K562 (cell line): ENCODE measurements at regions not wholly inside any gene's neighbourhood (a gene's known extent, or its start where the extent isn't known, plus 50 kb on each side); places are given as distances from the start of the nearest gene placed in this dataset.

Experiments
- CTBP1 ChIP-seq: fragments of 450-650 bp; IDR thresholded peaks from 2 replicates; pipeline ENCODE4 v1.6.1; 2016; ENCODE audit warnings: borderline replicate concordance
- DLX4 ChIP-seq: fragments of 250-450 bp; sonication (Bioruptor Pico); IDR thresholded peaks from 2 replicates; pipeline ENCODE4 v1.6.1; 2021; ENCODE audit warnings: mild to moderate bottlenecking
- ELF1 ChIP-seq: fragments of 200-800 bp; sonication (Bioruptor generic); IDR thresholded peaks from 2 replicates; pipeline ENCODE4 v1.6.1; 2016; ENCODE audit warnings: missing genetic modification characterization, missing compliant biosample characterization
- ETV1 ChIP-seq: fragments of 450-650 bp; conservative IDR thresholded peaks from 2 replicates; pipeline ENCODE4 v1.6.1; 2016; ENCODE audit warnings: missing genetic modification characterization, control low read depth, low read depth, missing compliant biosample characterization
- ETV5 ChIP-seq: sonication (generic); formaldehyde crosslinking; IDR thresholded peaks from 2 replicates; pipeline ENCODE4 v1.4.0; 2020; ENCODE audit warnings: low read depth, mild to moderate bottlenecking, missing genetic modification reagents
- FOXA3 ChIP-seq, 2 experiments: fragments of 450-650 bp in 1 of 2; sonication (generic) in 1 of 2; formaldehyde crosslinking; IDR thresholded peaks in 1 of 2; conservative IDR thresholded peaks in 1 of 2; 2 replicates each; pipeline versions ENCODE4 v1.4.0 to v1.8.0; 2020 to 2022; ENCODE audit warnings: mild to moderate bottlenecking in 2 of 2, missing genetic modification reagents in 1 of 2
- KDM4B ChIP-seq, 2 experiments: fragments of 450-650 bp in 1 of 2; sonication (generic) in 1 of 2; IDR thresholded peaks; 2 replicates each; pipeline ENCODE4 v1.6.1; 2016 to 2017; ENCODE audit warnings: borderline replicate concordance in 2 of 2, antibody characterized with exemption in 1 of 2, low read depth in 1 of 2, mild to moderate bottlenecking in 1 of 2
- KLF6 ChIP-seq: fragments of 250-450 bp; sonication (Bioruptor Pico); IDR thresholded peaks from 2 replicates; pipeline ENCODE4 v1.4.0; 2020; ENCODE audit warnings: mild to moderate bottlenecking, moderate library complexity, borderline replicate concordance
- MAFK ChIP-seq: IDR thresholded peaks from 2 replicates; pipeline ENCODE4 v1.6.1; 2011; ENCODE audit warnings: low read length, improper control_type of control experiment
- NR1H2 ChIP-seq: sonication (generic); formaldehyde crosslinking; IDR thresholded peaks from 2 replicates; pipeline ENCODE4 v1.4.0; 2020; ENCODE audit warnings: mild to moderate bottlenecking, missing genetic modification reagents
- NR4A1 ChIP-seq, 2 experiments: fragments of 250-450 bp in 1 of 2; fragments of 450-650 bp in 1 of 2; sonication (Bioruptor Pico) in 1 of 2; IDR thresholded peaks; 2 replicates each; pipeline versions ENCODE4 v1.4.0 to v1.6.1; 2016 to 2020; ENCODE audit warnings: mild to moderate bottlenecking in 2 of 2, missing compliant biosample characterization in 1 of 2, missing genetic modification characterization in 1 of 2, moderate library complexity in 1 of 2
- SAP30 ChIP-seq: fragments of 200-600 bp; sonication (generic); IDR thresholded peaks from 2 replicates; pipeline ENCODE4 v1.6.1; 2012; ENCODE audit warnings: borderline replicate concordance, low read depth, mild to moderate bottlenecking, moderate library complexity, low read length, control low read depth, inconsistent platforms; ENCODE audit not compliant: insufficient read depth, poor library complexity, severe bottlenecking
- SMAD1 ChIP-seq: fragments of 150-350 bp; IDR thresholded peaks from 2 replicates; pipeline ENCODE4 v1.6.1; 2014; ENCODE audit warnings: low read length, low read depth; ENCODE audit not compliant: partially characterized antibody
- STAG1 ChIP-seq: sonication (generic); formaldehyde crosslinking; IDR thresholded peaks from 2 replicates; pipeline ENCODE4 v1.5.0; 2020; ENCODE audit warnings: missing genetic modification reagents, borderline replicate concordance
- THAP7 ChIP-seq: fragments of 250-450 bp; sonication (Bioruptor Pico); IDR thresholded peaks from 2 replicates; pipeline ENCODE4 v1.5.0; 2021
- ZNF133 ChIP-seq: fragments of 250-450 bp; sonication (Bioruptor Pico); IDR thresholded peaks from 2 replicates; pipeline ENCODE4 v1.4.0; 2020; ENCODE audit warnings: mild to moderate bottlenecking
- TF ChIP-seq, protein P1 (sequence below): fragments of 450-650 bp; IDR thresholded peaks from 2 replicates; pipeline ENCODE4 v1.7.1; 2018; ENCODE audit warnings: mild to moderate bottlenecking, low read depth; ENCODE audit not compliant: partially characterized antibody
- TF ChIP-seq, protein P2 (sequence below): fragments of 200-800 bp; sonication (Bioruptor generic); IDR thresholded peaks from 2 replicates; pipeline ENCODE4 v1.6.1; 2017; ENCODE audit warnings: missing genetic modification characterization, missing compliant biosample characterization
- TF ChIP-seq, protein P3 (sequence below): sonication (generic); formaldehyde crosslinking; IDR thresholded peaks from 2 replicates; pipeline ENCODE4 v1.8.0; 2022; ENCODE audit warnings: missing genetic modification reagents, mild to moderate bottlenecking, borderline replicate concordance

DNA sequence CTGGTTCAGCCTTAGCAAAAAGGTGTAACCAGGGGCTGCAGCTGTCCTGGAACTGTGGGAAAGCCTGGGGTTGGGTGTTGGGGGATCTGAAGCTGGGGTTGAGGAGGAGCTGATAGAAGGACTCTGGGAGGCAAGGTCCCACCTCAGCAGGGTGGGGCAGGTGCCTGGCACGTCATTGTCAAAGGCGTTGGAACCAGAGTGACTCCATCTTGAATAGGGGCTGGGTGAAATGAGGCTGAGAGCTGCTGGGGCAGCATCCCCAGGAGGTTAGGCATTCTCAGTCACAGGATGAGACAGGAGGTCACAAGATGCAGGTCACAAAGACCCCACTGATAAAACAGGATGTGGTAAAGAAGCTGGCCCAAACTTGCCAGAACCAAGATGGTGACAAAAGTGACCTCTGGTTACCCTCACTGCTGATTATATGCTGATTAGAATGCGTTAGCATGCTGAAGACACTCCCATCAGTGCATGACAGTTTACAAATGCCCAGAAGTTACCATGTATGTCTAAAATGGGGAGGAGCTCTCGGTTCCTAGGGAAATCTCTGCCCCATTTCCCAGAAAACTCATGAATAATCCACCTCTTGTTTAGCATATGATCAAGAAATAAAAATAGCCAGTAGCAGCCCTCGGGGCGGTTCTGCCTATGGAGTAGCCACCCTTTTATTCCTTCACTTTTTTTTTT lies 85.4 kb downstream of the IER5 start (continued):
- TF ChIP-seq SAP30 (no peak), KLF6 (CRISPR knock-in tag) (peak; percentile 99), CTBP1 (peak; percentile 29; the same call in 1 of the 2 replicates), THAP7 (CRISPR knock-in tag) (peak; percentile 87; the same call in 1 of the 2 replicates), FOXA3 (CRISPR knock-in tag; conservative IDR thresholded peaks at IDR 0.05 in 1 of 2, IDR thresholded peaks at IDR 0.05 in 1 of 2) (peak in 1 of 2 experiments; percentile 37; a peak in 1 of 4 replicates), ETV1 (tag) (peak; percentile 92), DLX4 (CRISPR knock-in tag) (no peak), SMAD1 (no peak), KDM4B (IDR thresholded peaks at IDR 0.05; ENCODE audit: borderline replicate concordance in 2 of 2, low read depth in 1 of 2) (no peak), MAFK (no peak), NR4A1 (CRISPR knock-in tag; IDR thresholded peaks at IDR 0.05) (peak; percentile 99), NR4A1 (tag; IDR thresholded peaks at IDR 0.05) (peak; percentile 99), STAG1 (CRISPR knock-in tag) (no peak), NR1H2 (CRISPR knock-in tag) (peak; percentile 97), ETV5 (CRISPR knock-in tag) (no peak), ZNF133 (CRISPR knock-in tag) (peak; percentile 90; the same call in 1 of the 2 replicates), ELF1 (tag) (no peak)
- TF ChIP-seq, protein P1, sequence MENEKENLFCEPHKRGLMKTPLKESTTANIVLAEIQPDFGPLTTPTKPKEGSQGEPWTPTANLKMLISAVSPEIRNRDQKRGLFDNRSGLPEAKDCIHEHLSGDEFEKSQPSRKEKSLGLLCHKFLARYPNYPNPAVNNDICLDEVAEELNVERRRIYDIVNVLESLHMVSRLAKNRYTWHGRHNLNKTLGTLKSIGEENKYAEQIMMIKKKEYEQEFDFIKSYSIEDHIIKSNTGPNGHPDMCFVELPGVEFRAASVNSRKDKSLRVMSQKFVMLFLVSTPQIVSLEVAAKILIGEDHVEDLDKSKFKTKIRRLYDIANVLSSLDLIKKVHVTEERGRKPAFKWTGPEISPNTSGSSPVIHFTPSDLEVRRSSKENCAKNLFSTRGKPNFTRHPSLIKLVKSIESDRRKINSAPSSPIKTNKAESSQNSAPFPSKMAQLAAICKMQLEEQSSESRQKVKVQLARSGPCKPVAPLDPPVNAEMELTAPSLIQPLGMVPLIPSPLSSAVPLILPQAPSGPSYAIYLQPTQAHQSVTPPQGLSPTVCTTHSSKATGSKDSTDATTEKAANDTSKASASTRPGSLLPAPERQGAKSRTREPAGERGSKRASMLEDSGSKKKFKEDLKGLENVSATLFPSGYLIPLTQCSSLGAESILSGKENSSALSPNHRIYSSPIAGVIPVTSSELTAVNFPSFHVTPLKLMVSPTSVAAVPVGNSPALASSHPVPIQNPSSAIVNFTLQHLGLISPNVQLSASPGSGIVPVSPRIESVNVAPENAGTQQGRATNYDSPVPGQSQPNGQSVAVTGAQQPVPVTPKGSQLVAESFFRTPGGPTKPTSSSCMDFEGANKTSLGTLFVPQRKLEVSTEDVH, result no peak
- TF ChIP-seq, protein P2, sequence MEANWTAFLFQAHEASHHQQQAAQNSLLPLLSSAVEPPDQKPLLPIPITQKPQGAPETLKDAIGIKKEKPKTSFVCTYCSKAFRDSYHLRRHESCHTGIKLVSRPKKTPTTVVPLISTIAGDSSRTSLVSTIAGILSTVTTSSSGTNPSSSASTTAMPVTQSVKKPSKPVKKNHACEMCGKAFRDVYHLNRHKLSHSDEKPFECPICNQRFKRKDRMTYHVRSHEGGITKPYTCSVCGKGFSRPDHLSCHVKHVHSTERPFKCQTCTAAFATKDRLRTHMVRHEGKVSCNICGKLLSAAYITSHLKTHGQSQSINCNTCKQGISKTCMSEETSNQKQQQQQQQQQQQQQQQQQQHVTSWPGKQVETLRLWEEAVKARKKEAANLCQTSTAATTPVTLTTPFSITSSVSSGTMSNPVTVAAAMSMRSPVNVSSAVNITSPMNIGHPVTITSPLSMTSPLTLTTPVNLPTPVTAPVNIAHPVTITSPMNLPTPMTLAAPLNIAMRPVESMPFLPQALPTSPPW (CRISPR knock-in tag), result peak; percentile 52
- TF ChIP-seq, protein P3, sequence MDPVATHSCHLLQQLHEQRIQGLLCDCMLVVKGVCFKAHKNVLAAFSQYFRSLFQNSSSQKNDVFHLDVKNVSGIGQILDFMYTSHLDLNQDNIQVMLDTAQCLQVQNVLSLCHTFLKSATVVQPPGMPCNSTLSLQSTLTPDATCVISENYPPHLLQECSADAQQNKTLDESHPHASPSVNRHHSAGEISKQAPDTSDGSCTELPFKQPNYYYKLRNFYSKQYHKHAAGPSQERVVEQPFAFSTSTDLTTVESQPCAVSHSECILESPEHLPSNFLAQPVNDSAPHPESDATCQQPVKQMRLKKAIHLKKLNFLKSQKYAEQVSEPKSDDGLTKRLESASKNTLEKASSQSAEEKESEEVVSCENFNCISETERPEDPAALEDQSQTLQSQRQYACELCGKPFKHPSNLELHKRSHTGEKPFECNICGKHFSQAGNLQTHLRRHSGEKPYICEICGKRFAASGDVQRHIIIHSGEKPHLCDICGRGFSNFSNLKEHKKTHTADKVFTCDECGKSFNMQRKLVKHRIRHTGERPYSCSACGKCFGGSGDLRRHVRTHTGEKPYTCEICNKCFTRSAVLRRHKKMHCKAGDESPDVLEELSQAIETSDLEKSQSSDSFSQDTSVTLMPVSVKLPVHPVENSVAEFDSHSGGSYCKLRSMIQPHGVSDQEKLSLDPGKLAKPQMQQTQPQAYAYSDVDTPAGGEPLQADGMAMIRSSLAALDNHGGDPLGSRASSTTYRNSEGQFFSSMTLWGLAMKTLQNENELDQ, result no peak
